Duodenal mucosa (tissue), 2 donors: ENCODE measurements at regions not wholly inside any gene's neighbourhood (a gene's known extent, or its start where the extent isn't known, plus 50 kb on each side); places are given as distances from the start of the nearest gene placed in this dataset.

Source experiments
- H3K27ac ChIP-seq: one replicate; pipeline ENCODE4 v1.7.0; 2013; ENCODE audit warnings: low read depth, low read length
- H3K27me3 ChIP-seq, 2 donors: one replicate each; pipeline ENCODE4 v1.7.0; 2013; ENCODE audit warnings: low read length in 2 of 2, control low read depth in 1 of 2; ENCODE audit not compliant: insufficient read depth in 2 of 2, control insufficient read depth in 1 of 2
- H3K36me3 ChIP-seq, 2 donors: one replicate each; pipeline ENCODE4 v1.7.0; 2013; ENCODE audit warnings: low read length in 2 of 2, control low read depth in 1 of 2; ENCODE audit not compliant: insufficient read depth in 2 of 2, control insufficient read depth in 1 of 2
- H3K4me1 ChIP-seq, 2 donors: one replicate each; pipeline ENCODE4 v1.7.0; 2013; ENCODE audit warnings: low read length in 2 of 2, control low read depth in 1 of 2; ENCODE audit not compliant: insufficient read depth in 2 of 2, control insufficient read depth in 1 of 2
- H3K4me3 ChIP-seq, 2 donors: one replicate each; pipeline ENCODE4 v1.7.0; 2013; ENCODE audit warnings: low read length in 2 of 2, low read depth in 1 of 2
- H3K9ac ChIP-seq, 2 donors: one replicate each; pipeline ENCODE4 v1.7.0; 2013; ENCODE audit warnings: low read length in 2 of 2, low read depth in 1 of 2
- H3K9me3 ChIP-seq, 2 donors: one replicate each; pipeline ENCODE4 v1.7.0; 2013; ENCODE audit warnings: low read length in 2 of 2, control low read depth in 1 of 2; ENCODE audit not compliant: control insufficient read depth in 1 of 2

DNA sequence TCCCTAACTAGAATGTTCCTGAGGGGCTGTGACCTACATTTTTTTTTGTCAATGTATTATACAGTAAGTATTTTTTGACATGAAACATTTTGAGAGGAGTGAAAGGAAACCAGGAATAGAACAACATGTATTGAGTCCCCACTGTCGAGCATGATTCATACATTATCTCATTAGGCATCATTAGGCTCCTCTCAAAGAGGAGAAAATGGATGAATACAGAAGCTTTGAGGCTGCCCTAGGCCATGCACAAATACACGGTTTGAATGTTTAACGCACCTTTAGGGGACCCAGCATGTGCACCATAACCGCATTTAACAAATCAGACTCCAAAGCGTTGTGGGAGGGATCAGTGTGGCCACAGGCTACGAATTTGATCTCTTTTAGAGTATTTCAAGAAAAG is 87.8 kb downstream of the TBXT start:
- H3K9me3 ChIP-seq: no peaks in the 10 kb centered on the region
- no peaks in the 10 kb centered on the region for H3K4me1 ChIP-seq
- H3K4me3 ChIP-seq: no peak overlapping the region
- no peak overlapping the region for H3K9ac ChIP-seq
- H3K27ac ChIP-seq: no peak overlapping the region
- no peaks in the 10 kb centered on the region for H3K36me3 ChIP-seq
- no peaks in the 10 kb centered on the region for H3K27me3 ChIP-seq

DNA sequence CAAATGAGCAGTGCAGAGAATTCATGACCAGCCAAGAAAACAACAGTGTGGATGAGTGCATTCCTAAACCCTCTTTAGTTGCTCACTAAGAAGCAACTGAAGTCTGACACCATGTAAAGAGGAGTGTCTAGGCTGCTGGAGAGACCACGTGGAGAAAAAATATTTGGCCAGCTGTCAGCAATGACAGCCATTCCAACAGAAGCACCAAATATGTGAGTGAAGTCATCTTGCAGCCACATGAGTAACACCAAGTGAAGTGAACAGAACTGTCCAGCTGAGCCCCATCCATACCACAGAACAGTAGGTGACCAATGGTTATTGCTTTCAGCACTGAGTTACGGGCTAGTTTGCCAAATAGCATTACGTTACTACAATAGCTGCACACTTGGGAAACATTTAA is 89.4 kb downstream of the TBXT start:
- H3K27me3 ChIP-seq: no peaks in the 10 kb centered on the region

DNA sequence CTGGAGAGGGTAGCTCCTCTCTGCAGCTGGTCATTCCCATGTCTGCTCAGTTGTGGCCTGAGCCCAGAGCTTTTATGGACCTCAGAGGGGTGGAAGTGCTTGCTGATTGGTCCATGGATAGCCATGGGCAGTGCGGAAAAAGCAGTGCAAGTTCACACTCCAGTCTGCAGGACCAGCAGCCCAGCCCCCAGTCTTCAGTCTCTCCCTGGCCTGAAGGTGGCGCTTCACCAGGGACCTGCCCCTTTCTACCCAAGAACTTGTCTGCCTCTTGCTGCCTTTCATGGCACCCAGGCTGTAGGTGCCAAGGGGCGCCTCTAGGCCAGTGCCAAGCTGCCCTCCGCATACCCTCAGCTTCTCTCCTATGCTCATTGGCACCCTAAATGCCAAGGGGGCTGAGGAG is 91.0 kb downstream of the TBXT start:
- H3K4me3 ChIP-seq: no peak overlapping the region
- H3K27ac ChIP-seq: no peak overlapping the region
- H3K4me1 ChIP-seq: no peaks in the 10 kb centered on the region
- H3K9ac ChIP-seq: no peak overlapping the region
- H3K9me3 ChIP-seq: no peaks in the 10 kb centered on the region
- no peaks in the 10 kb centered on the region for H3K36me3 ChIP-seq
- no peaks in the 10 kb centered on the region for H3K27me3 ChIP-seq

More for the DNA sequence above, 89.4 kb downstream of the TBXT start:
- H3K9ac ChIP-seq: no peak overlapping the region
- no peaks in the 10 kb centered on the region for H3K4me1 ChIP-seq
- H3K9me3 ChIP-seq: no peaks in the 10 kb centered on the region
- no peak overlapping the region for H3K4me3 ChIP-seq
- no peaks in the 10 kb centered on the region for H3K36me3 ChIP-seq
- no peak overlapping the region for H3K27ac ChIP-seq

- no peak overlapping the region for H3K9ac ChIP-seq
- H3K4me3 ChIP-seq: no peak overlapping the region
Observed at GRCh38 chr6:166075925-166076324, 91.7 kb downstream of the TBXT start.

GRCh38 chr6:166075186-166075585 is 92.5 kb downstream of the TBXT start:
- Histone ChIP-seq H3K4me3 (no peak overlapping the region), H3K27ac (no peak overlapping the region), H3K27me3 (no peaks in the 10 kb centered on the region), H3K4me1 (no peaks in the 10 kb centered on the region), H3K9me3 (no peaks in the 10 kb centered on the region), H3K9ac (no peak overlapping the region), H3K36me3 (no peaks in the 10 kb centered on the region)

More at GRCh38 chr6:166075925-166076324, 91.7 kb downstream of the TBXT start:
- Histone ChIP-seq H3K27me3 (no peaks in the 10 kb centered on the region), H3K9me3 (no peaks in the 10 kb centered on the region), H3K27ac (no peak overlapping the region), H3K36me3 (no peaks in the 10 kb centered on the region), H3K4me1 (no peaks in the 10 kb centered on the region)

DNA sequence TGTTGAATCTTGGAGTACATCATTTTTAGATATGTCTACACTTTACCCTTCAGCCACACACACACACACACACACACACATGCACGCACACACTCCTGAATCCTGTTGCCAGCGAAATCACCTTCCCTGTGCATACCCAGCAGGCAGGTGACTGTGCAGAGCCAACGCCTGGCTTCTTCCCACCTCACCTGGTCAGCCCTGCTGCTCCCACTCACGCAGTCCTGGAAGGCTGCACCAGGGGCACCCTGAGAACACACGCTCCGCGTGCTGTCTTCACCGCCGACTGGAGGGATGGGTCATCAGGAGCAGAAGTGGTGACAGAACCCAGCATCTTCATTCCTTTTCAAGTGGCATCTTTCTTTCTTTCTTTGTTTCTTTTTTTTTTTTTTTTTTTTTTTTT is 94.6 kb downstream of the TBXT start:
- Histone ChIP-seq H3K4me3 (no peak overlapping the region), H3K9ac (no peak overlapping the region), H3K27ac (no peak overlapping the region), H3K9me3 (no peaks in the 10 kb centered on the region), H3K36me3 (no peaks in the 10 kb centered on the region), H3K4me1 (no peaks in the 10 kb centered on the region), H3K27me3 (no peaks in the 10 kb centered on the region)

GRCh38 chr6:166068768-166069167 is 98.9 kb downstream of the TBXT start:
- Histone ChIP-seq H3K36me3 (no peaks in the 10 kb centered on the region), H3K4me1 (no peaks in the 10 kb centered on the region), H3K9ac (no peak overlapping the region), H3K27ac (no peak overlapping the region), H3K27me3 (no peaks in the 10 kb centered on the region), H3K9me3 (no peaks in the 10 kb centered on the region), H3K4me3 (no peak overlapping the region)

DNA sequence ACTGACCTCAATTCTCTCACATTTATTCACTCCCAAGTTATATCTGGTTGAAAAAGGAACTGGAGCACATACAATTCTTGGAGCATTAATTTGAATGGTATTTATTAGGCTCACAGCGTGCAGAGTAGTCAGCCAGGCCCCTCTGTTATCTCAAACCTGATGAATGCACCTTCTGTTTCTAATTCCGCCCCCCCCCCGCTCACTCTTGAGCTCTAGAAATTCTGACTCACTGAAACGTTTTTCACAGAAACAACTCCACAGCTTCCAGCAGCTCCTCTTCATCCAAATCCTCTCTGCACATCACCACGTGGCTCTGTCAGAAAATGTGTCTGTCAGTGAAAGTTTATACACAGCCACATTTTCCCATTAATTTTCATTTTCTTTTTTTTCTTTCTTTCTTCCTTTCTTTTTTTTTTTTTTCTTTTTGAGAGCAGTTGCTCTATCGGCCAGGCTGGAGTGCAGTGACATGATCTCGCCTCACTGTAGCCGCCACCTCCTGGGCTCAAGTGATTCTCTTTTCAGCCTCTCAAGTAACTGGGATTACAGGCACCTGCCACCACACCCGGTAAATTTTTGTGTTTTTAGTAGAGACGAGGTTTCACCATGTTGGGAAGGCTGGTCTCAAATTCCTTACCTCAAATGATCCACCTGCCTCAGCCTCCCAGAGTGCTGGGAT is 109.4 kb downstream of the TBXT start:
- no peak overlapping the region for H3K27ac ChIP-seq
- no peak overlapping the region for H3K9ac ChIP-seq
- H3K27me3 ChIP-seq: no peaks in the 10 kb centered on the region
- H3K9me3 ChIP-seq: peaks cover 5 to 10% of the 10 kb centered on the region in 2 donors
- no peaks in the 10 kb centered on the region for H3K36me3 ChIP-seq
- no peak overlapping the region for H3K4me3 ChIP-seq
- peaks cover 0 to 7% of the 10 kb centered on the region in 2 donors for H3K4me1 ChIP-seq

DNA sequence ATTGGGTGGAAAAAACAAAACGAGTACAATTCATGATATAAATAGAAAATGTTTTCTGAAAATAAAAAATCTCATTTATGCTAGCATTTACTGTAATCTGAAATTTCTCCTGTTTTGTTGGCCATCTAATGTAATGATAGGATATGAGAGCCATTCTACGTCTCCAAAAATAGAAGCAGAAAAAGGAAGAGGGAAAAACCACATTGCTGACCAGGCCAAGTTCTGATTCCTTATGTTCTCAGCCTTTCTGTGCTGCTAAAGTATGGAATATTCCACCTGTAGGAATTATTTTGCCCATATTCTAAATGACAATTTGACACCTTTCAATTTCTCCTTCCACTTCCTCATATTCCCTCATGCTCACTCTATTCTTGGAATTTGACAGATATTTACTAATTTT is 110.2 kb downstream of the TBXT start:
- peaks cover 5 to 10% of the 10 kb centered on the region in 2 donors for H3K9me3 ChIP-seq
- H3K9ac ChIP-seq: no peak overlapping the region
- H3K4me3 ChIP-seq: no peak overlapping the region
- H3K27ac ChIP-seq: no peak overlapping the region
- no peaks in the 10 kb centered on the region for H3K36me3 ChIP-seq
- H3K27me3 ChIP-seq: no peaks in the 10 kb centered on the region
- peaks cover 0 to 7% of the 10 kb centered on the region in 2 donors for H3K4me1 ChIP-seq

DNA sequence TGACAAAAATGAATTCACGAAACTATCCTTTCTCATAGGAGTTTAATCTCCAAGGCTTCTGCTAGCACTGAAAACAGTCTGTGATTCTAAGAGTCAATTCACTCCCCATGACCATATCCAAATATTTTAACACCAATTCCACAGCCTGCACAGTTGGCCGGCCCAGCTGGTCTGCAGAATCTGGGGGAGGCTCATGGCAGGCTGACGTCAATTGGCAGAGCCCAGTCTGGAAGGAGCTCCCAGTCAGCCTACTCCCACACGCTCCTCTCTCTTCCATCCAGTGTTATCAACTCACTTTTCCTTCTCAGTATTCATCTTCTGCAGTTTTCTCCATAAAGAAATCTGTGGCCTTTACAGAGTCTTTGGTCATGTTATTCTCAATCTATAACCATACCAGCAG is 111.0 kb downstream of the TBXT start:
- H3K36me3 ChIP-seq: no peaks in the 10 kb centered on the region
- H3K27me3 ChIP-seq: no peaks in the 10 kb centered on the region
- peaks cover 0 to 7% of the 10 kb centered on the region in 2 donors for H3K4me1 ChIP-seq
- H3K27ac ChIP-seq: no peak overlapping the region
- H3K9ac ChIP-seq: no peak overlapping the region
- H3K9me3 ChIP-seq: peaks cover 8 to 15% of the 10 kb centered on the region in 2 donors
- H3K4me3 ChIP-seq: no peak overlapping the region
